ENCODE measurements at regions not wholly inside any gene's neighbourhood (a gene's known extent, or its start where the extent isn't known, plus 50 kb on each side); places are given as distances from the start of the nearest gene placed in this dataset.

DNA sequence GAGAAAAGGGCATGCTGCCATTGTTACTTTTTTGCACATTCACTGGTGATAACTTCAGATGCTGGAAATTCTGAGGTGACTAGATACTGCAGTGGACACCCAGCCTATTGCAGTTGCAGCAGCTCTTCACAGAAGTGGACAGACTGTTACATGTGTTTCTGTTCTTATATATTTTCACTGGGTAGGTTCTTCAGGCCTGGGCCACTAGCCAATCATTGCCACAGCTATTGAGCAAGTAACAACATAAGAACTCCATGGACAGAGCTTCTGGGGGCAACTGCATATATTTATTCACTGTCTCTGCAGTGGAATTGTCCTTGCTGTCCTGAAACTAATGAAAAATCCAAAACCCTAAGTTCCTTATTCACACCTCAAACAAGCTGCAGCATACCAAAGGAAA, 938.6 kb upstream of the AMELY start:
- FAIRE-seq = no peak
- H3K9me3 ChIP-seq (ENCODE audit: control insufficient read depth in 2 of 3, insufficient read depth in 1 of 3, low read length in 3 of 3) = no peaks in the 10 kb centered on the region

DNA sequence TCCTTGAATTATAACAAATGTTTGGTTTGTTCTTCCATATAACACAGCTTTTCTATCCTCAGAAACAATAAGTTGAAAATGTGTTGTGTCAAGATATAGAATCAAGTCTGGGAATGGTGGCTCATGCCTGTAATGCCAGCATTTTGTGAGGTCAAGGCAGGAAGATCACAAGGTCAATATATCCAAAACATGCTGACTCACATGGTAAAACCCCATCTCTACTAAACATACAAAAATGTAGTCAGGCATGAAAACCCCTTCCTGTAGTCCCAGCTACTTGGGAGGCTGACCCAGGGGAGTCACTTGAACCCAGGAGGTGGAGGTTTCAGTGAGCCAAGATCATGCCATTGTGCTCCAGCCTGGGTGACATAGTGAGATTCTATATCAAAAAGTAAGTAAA, 934.2 kb upstream of the AMELY start:
- FAIRE-seq = no peak
- no peaks in the 10 kb centered on the region for H3K36me3 ChIP-seq (ENCODE audit: control insufficient read depth in 2 of 3, insufficient read depth in 3 of 3, low read length in 3 of 3)
- intact Hi-C loops (cut with DNase I) = no loop called here
- H3K9me3 ChIP-seq (ENCODE audit: control insufficient read depth in 2 of 3, insufficient read depth in 1 of 3, low read length in 3 of 3) = no peaks in the 10 kb centered on the region
- DNase-seq = no peak
- no peak overlapping the region for H3K9ac ChIP-seq (ENCODE audit: low read length in 3 of 3)
- TF ChIP-seq, protein P1, sequence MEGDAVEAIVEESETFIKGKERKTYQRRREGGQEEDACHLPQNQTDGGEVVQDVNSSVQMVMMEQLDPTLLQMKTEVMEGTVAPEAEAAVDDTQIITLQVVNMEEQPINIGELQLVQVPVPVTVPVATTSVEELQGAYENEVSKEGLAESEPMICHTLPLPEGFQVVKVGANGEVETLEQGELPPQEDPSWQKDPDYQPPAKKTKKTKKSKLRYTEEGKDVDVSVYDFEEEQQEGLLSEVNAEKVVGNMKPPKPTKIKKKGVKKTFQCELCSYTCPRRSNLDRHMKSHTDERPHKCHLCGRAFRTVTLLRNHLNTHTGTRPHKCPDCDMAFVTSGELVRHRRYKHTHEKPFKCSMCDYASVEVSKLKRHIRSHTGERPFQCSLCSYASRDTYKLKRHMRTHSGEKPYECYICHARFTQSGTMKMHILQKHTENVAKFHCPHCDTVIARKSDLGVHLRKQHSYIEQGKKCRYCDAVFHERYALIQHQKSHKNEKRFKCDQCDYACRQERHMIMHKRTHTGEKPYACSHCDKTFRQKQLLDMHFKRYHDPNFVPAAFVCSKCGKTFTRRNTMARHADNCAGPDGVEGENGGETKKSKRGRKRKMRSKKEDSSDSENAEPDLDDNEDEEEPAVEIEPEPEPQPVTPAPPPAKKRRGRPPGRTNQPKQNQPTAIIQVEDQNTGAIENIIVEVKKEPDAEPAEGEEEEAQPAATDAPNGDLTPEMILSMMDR (IDR thresholded peaks at IDR 0.05; ENCODE audit: borderline replicate concordance, extremely low read depth, insufficient read depth) = no peak
- no peaks in the 10 kb centered on the region for H3K27me3 ChIP-seq (ENCODE audit: control insufficient read depth, insufficient read depth, low read length)
- no peak overlapping the region for H3K4me3 ChIP-seq (ENCODE audit: low read length in 3 of 3)
- H3K27ac ChIP-seq (ENCODE audit: low read depth in 2 of 2, low read length in 2 of 2) = no peak overlapping the region
- H3K4me1 ChIP-seq (ENCODE audit: control insufficient read depth in 2 of 3, insufficient read depth in 2 of 3, low read depth in 1 of 3, low read length in 3 of 3) = no peaks in the 10 kb centered on the region

More for the DNA sequence above, 938.6 kb upstream of the AMELY start:
- Histone ChIP-seq H3K9ac (ENCODE audit: low read length in 3 of 3) (no peak overlapping the region), H3K4me3 (ENCODE audit: low read length in 3 of 3) (no peak overlapping the region), H3K4me1 (ENCODE audit: control insufficient read depth in 2 of 3, insufficient read depth in 2 of 3, low read depth in 1 of 3, low read length in 3 of 3) (no peaks in the 10 kb centered on the region), H3K27ac (ENCODE audit: low read depth in 2 of 2, low read length in 2 of 2) (no peak overlapping the region), H3K36me3 (ENCODE audit: control insufficient read depth in 2 of 3, insufficient read depth in 3 of 3, low read length in 3 of 3) (no peaks in the 10 kb centered on the region), H3K27me3 (ENCODE audit: control insufficient read depth, insufficient read depth, low read length) (no peaks in the 10 kb centered on the region)
- TF ChIP-seq, protein P1 (IDR thresholded peaks at IDR 0.05; ENCODE audit: borderline replicate concordance, extremely low read depth, insufficient read depth) = no peak
- intact Hi-C loops (cut with DNase I) = no loop called here
- DNase-seq = no peak

DNA sequence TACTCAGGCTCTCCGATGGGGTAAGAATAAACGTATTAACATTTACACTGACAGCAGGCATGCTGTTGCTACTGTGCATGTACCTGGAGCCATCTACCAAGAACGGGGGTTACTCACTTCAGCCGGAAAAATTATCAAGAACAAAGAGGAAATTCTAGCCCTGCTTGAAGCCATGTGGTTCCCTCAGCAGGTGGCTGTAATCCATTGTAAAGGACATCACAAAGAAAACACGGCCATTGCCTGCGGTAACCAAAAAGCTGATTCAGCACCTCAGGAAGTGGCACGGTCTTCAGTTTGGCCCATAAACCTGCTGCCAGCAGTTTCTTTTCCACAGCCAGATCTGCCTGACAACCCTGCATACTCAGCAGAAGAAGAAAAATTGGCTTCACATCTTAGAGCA, 925.5 kb upstream of the AMELY start:
- intact Hi-C loops (cut with DNase I) = no loop called here
- Histone ChIP-seq H3K36me3 (ENCODE audit: control insufficient read depth in 2 of 3, insufficient read depth in 3 of 3, low read length in 3 of 3) (no peaks in the 10 kb centered on the region), H3K4me3 (ENCODE audit: low read length in 3 of 3) (no peak overlapping the region), H3K9ac (ENCODE audit: low read length in 3 of 3) (no peak overlapping the region), H3K27ac (ENCODE audit: low read depth in 2 of 2, low read length in 2 of 2) (no peak overlapping the region), H3K4me1 (ENCODE audit: control insufficient read depth in 2 of 3, insufficient read depth in 2 of 3, low read depth in 1 of 3, low read length in 3 of 3) (no peaks in the 10 kb centered on the region), H3K9me3 (ENCODE audit: control insufficient read depth in 2 of 3, insufficient read depth in 1 of 3, low read length in 3 of 3) (no peaks in the 10 kb centered on the region), H3K27me3 (ENCODE audit: control insufficient read depth, insufficient read depth, low read length) (no peaks in the 10 kb centered on the region)
- FAIRE-seq = no peak
- TF ChIP-seq, protein P1 (IDR thresholded peaks at IDR 0.05; ENCODE audit: borderline replicate concordance, extremely low read depth, insufficient read depth) = no peak
- DNase-seq = peak in 1 of 5 donors; percentile 12

DNA sequence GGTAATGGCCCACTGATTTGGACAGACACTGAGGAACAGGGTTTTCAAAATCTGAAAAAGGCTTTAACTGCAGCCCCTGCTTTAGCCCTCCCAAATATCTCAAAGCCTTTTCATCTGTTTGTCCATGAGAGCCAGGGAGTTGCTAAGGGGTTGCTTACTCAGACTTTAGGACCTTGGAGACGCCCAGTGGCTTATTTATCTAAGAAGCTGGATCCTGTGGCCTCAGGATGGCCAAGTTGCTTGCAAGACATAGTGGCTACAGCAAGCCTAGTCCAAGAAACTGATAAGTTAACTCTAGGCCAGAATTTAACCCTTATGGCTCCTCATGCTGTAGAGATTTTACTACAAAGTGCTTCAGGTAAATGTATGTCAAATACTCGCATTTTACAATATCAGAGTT, 924.8 kb upstream of the AMELY start:
- H3K9me3 ChIP-seq (ENCODE audit: control insufficient read depth in 2 of 3, insufficient read depth in 1 of 3, low read length in 3 of 3) = no peaks in the 10 kb centered on the region
- FAIRE-seq (no peak), DNase-seq (no peak)
- intact Hi-C loops (cut with DNase I) = no loop called here
- no peak overlapping the region for H3K27ac ChIP-seq (ENCODE audit: low read depth in 2 of 2, low read length in 2 of 2)
- H3K9ac ChIP-seq (ENCODE audit: low read length in 3 of 3) = no peak overlapping the region
- no peaks in the 10 kb centered on the region for H3K27me3 ChIP-seq (ENCODE audit: control insufficient read depth, insufficient read depth, low read length)
- TF ChIP-seq, protein P1 (IDR thresholded peaks at IDR 0.05; ENCODE audit: borderline replicate concordance, extremely low read depth, insufficient read depth) = no peak
- no peaks in the 10 kb centered on the region for H3K4me1 ChIP-seq (ENCODE audit: control insufficient read depth in 2 of 3, insufficient read depth in 2 of 3, low read depth in 1 of 3, low read length in 3 of 3)
- H3K36me3 ChIP-seq (ENCODE audit: control insufficient read depth in 2 of 3, insufficient read depth in 3 of 3, low read length in 3 of 3) = no peaks in the 10 kb centered on the region
- no peak overlapping the region for H3K4me3 ChIP-seq (ENCODE audit: low read length in 3 of 3)
